ENCODE measurements at regions not wholly inside any gene's neighbourhood (a gene's known extent, or its start where the extent isn't known, plus 50 kb on each side); places are given as distances from the start of the nearest gene placed in this dataset.

- no peak for DNase-seq (ENCODE audit: low read depth)
These were observed 137.9 kb upstream of the COL8A1 start for GRCh38 chr3:99500485-99500884.

GRCh38 chr3:99499235-99500158 is 138.9 kb upstream of the COL8A1 start:
- DNase-seq (ENCODE audit: low read depth), result peak; percentile 75

DNA sequence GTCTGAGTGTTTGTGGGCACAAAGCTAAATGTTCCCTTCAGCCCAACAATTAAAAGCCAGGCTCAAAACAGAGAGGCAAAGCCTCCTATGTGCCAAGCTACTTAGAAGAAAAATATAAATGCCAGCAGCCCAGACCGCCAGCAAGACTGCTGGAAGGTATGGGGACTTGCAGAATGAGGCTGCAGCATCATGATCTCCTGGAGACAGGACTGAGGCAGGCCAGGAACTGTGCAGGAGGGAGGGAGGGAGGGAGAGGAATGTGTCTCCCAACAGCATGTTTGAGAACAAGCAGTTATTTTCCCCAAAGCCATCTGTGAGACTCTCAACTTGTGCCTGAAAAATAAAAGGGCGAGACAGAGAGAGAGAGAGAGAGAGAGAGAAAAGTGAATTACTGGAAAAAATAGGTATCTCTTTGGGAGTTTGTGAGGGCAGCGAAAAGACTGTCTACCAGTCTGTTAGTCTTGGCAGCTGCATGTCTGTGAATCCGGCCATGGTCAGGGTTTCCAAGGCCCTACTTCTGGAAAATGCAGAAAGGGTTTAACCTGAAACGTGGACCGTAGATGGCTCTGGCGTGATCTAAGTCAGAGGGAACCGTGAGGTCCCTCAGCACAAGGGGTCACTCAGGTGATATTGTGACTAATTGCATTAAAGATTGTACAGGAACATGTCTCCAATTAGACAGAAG is 139.7 kb upstream of the COL8A1 start:
- no peak for DNase-seq (ENCODE audit: low read depth)

GRCh38 chr3:99487894-99488293 is 150.5 kb upstream of the COL8A1 start:
- DNase-seq (ENCODE audit: low read depth), result no peak

DNA sequence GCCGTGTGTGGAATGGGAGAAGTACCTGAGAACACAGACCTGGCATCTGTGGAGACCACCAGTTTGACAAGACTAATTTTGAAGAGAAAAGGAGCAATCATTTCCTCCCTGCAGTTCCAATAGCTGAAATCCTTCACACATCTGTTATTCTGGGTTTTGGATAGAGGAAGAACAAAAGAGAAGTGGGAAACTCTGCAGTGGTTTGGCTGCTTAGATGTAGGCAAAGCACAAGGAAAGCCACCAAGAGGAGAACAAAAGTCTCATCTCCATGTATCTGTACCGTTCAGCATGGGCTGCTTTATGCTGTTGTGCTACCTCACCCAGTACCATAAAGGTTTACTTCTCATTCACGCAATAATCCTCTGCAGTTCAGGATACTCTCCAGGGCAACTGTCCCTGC is 153.1 kb upstream of the COL8A1 start:
- no peak for DNase-seq (ENCODE audit: low read depth)

DNA sequence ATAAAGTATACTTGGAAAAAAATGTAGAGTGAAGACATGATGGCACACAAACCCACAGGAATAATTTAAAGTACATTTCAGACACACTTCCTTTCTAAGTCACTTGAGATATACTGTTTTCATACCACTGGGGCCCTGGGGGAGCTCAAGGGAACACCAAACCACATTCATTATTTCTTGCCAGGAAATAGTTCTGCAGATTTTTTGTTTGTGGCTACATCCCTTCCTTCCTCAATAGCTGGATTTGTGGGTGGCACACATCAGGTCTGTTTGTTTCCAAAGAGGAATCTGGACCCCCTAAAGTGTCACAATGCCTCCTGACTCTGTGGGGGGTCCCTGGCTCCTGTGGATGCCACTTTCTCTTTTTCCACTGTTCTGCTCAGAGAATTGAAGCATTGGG is 153.5 kb upstream of the COL8A1 start:
- DNase-seq (ENCODE audit: low read depth), result no peak

GRCh38 chr3:99483841-99484240 is 154.6 kb upstream of the COL8A1 start:
- no peak for DNase-seq (ENCODE audit: low read depth)

DNA sequence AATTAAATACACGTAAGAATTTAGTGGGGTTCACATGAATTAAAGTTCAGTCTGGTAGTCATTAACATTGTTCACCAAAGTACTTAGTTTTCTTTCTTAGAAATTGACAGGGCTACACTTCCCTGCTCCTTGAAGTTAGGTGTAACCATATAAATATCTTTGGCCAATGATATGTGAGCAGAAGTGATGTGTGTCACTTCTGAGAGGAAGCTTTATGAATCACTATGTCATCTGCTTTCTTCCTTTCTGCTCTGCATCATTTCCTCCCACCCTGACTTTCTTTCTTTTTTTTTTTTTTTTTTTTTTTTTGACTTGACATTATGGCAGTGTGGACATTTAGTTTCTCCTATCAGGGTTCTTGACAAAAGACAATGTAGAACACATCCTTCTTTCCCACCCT is 156.2 kb upstream of the COL8A1 start:
- DNase-seq (ENCODE audit: low read depth), result peak; percentile 51

DNA sequence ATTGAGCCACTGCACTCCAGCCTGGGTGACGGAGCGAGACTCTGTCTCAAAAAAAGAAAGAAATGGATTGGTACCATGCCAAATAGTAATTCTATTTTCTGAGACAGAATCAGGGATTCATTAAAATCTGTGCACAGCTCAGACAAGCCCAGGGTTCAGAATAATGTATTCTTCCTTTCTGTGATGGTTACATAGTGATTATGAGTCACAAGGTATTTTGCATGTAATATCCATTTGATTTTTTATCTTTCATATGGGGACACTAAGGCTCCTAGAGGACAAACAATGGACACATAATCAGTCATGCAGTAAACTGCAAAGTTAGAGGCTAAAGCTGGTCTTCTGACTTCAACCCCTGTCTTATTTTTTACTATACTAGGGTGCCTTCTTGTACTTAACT is 156.8 kb upstream of the COL8A1 start:
- no peak for DNase-seq (ENCODE audit: low read depth)

GRCh38 chr3:99479768-99480167 is 158.6 kb upstream of the COL8A1 start:
- no peak for DNase-seq (ENCODE audit: low read depth)

DNA sequence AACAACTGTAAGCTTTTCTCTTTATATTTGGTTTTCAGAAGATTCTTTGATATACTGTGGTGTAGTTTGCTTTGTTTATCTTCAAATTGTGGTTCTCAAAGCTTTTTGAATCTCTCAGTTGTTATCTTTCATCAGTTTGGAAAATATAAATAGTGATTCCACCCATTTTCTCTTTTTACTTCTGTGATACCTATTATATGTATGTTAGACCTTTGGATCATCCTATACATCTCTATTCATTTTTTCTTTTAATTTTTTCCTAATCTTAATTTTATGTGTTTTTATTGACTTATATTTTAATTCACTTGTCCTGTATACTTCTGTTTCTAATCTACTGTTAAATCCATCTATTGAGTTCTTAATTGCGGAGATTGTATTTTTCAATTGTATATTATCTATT is 160.7 kb upstream of the COL8A1 start:
- DNase-seq (ENCODE audit: low read depth), result no peak

DNA sequence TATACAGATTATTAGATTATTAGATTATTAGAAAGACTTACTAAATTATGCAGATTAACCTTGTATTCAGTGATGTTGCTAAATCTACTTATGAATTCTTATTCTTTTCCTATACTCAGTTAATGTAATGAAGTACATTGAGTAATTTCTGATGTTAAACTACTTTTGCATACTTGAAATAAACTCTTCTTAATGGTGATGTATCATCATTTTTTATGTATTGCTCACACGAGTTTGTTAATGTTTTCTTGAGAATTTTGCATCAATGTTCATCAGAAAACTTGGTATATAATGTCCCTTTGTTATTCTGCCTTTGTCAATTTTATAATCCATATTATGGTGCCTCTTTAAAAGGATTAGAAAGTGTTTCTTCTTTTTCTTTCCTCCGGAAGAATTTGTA is 163.2 kb upstream of the COL8A1 start:
- peak; percentile 43 for DNase-seq (ENCODE audit: low read depth)

DNA sequence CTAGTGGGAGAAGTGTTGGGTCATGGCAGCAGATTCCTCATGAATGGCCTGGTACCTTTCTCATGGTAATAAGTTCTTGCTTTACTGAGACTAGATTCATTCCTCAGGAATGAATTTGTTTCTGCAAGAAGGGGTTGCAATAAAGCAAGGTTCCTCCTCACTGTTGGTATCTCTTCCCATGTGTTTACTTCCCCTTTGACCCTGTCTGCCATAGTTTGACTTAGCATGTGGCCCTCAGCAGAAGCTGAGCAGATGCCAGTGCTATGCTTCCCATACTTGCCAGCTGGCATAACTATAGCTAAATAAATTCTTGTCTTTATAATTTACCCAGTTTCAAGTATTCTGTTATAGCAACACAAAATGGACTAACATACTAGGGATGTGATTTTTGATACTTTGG is 163.6 kb upstream of the COL8A1 start:
- DNase-seq (ENCODE audit: low read depth), result no peak

- DNase-seq (ENCODE audit: low read depth), result peak; percentile 53
These were observed 165.1 kb upstream of the COL8A1 start for GRCh38 chr3:99473321-99473751.

- no peak for DNase-seq (ENCODE audit: low read depth)
These were observed 166.0 kb upstream of the COL8A1 start for GRCh38 chr3:99472385-99472784.

DNA sequence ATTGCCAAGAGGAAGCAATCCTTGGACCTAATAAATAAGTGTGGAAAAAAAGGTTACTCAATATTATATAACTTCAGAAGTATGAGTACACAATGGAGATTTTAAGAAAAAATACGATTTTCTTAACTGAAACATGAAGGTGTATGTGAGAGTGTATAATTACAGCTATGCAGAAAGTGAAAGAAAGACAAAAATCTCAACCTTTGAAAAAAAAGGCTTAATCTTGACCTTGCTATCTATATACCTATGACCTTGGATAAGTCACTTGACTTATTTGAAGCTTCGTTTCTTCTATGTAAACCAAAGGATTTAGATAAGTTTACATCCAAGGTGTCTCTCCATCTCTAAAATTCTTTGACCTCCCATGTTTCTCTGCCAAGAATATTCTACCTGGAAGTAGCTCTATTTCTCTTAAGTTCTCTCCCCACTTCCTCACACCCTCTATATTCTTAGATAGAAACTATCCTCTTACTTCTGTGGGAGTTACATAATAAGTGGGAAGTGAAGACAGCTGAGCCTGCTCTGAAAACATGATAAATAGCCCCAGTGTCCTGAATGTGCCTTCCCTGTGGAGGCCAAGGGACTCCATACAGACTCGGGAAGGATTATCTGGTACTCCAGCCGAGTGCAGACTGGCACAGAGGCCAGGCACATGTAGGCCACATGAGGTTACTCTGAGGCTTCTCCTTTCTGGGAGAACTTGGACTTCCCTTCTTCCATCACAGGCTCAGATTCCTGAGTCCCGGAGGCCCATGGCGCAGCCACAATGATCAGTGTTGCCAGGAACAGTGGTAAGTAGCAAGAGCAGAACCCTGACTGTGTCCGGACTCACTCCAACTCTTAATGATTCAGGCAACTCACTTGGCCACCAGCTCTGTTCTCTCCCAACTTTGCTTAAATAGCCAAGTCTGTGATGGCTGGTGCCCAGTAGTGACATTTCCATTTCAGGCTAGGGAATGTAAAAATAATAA is 166.8 kb upstream of the COL8A1 start:
- no peak for DNase-seq (ENCODE audit: low read depth)

DNA sequence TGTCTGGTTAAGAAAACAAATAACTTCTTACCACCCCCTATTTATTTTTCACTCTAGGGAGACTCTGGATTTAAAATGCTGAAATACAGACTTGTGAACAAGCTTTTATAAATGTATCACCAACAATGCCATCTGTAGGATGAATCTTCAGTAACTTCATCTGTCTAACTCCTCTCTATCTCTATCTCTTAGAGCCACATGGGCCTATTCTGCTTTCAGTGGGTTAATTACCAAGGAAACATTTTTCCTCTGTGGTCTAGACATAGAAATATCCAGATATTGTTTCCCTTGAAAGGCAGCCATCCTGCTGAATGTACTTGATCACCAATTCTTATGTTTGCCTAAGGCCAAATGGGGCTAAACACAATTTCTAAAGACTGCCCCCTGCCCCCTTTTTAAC is 167.6 kb upstream of the COL8A1 start:
- no peak for DNase-seq (ENCODE audit: low read depth)

- no peak for DNase-seq (ENCODE audit: low read depth)
These were observed 169.5 kb upstream of the COL8A1 start for GRCh38 chr3:99468918-99469317.

DNA sequence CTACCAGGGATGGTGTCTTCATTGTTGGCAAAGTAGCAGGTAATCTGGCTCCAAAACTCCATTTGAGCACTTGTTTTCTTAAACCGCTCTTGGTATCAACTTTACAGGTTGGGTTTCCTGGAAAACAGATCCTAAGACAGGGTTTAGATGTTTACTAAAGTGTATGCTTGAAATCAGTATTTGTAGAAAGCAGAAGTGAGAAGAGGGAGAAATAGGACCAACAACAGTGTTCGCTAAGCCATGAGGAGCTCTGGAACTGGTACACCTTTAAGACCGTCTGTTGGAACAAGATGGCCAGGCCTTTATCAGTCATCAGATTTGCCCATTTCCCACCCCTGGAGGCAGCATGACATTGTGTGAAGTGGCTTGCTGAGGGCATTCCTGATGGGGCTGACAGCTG is 171.0 kb upstream of the COL8A1 start:
- no peak for DNase-seq (ENCODE audit: low read depth)

DNA sequence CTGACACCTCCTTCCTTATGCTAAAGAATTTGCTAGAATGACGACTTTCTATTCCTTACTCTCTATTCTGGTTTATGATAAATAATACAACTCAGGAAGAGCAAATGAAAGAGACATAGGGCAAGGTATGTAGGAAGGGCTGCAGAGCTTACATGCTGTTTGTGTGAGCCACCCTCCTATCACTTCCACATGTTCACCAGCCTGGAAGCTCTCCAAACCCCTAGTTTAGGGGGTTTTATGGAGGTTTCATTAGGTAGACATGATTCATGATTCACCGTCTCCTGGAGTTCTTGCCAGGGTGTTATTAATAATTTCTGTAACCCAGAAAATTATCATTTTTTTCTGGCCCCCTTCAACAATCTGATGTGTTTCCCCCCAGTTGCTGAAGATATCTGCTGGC is 172.1 kb upstream of the COL8A1 start:
- DNase-seq (ENCODE audit: low read depth), result no peak

DNA sequence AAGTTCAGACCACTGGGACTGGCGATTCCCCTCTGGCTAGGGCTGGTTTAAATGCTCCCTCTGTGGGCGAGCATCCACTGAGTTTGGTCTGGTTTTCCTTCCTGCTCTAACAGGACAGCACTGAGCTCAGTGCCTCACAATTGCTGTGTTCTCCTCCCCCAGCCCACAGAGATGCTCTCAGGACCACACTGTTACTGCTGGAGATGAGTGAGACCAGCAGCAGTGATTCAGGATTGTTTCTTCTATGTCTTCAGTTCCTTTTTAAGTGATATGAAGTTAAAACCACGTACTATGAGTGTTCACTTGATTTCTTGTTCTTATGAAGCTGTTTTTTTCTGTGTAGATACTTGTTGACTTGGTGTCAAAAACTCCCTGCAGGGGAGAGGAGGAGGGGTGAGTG is 180.4 kb upstream of the COL8A1 start:
- no peak for DNase-seq (ENCODE audit: low read depth)

GRCh38 chr3:99442599-99442998 is 195.8 kb upstream of the COL8A1 start:
- no peak for DNase-seq (ENCODE audit: low read depth)
